SIG-M5 treated with dmso at 0.1 percent for 504 hours (cell line): ENCODE measurements at regions not wholly inside any gene's neighbourhood (a gene's known extent, or its start where the extent isn't known, plus 50 kb on each side); places are given as distances from the start of the nearest gene placed in this dataset.

ENCODE experiments used
- DNase-seq: peaks from one replicate; lab custom pipeline; 2025; ENCODE audit not compliant: unreplicated experiment; lab: John Stamatoyannopoulos, UW

GRCh38 chr12:41936333-41936732 is 208.3 kb downstream of the GXYLT1 start:
- no peak for DNase-seq

- DNase-seq: no peak
Observed at GRCh38 chr12:41935911-41936310, 208.8 kb downstream of the GXYLT1 start.

- peak; percentile 88 for DNase-seq
Observed at GRCh38 chr12:41932470-41932991, 212.1 kb downstream of the GXYLT1 start.

GRCh38 chr12:41930866-41931437 is 213.7 kb downstream of the GXYLT1 start:
- no peak for DNase-seq

GRCh38 chr12:41924111-41924510 is 220.6 kb downstream of the GXYLT1 start:
- DNase-seq: no peak

- DNase-seq: no peak
Observed at GRCh38 chr12:41923351-41923750, 221.3 kb downstream of the GXYLT1 start.

- no peak for DNase-seq
Observed at GRCh38 chr12:41920355-41920754, 224.3 kb downstream of the GXYLT1 start.

GRCh38 chr12:41919526-41920261 is 225.0 kb downstream of the GXYLT1 start:
- DNase-seq: no peak

GRCh38 chr12:41919048-41919447 is 225.6 kb downstream of the GXYLT1 start:
- DNase-seq: no peak

- no peak for DNase-seq
Observed at GRCh38 chr12:41917938-41918341, 226.7 kb downstream of the GXYLT1 start.

- no peak for DNase-seq
Observed at GRCh38 chr12:41917181-41917580, 227.5 kb downstream of the GXYLT1 start.

- DNase-seq: no peak
Observed at GRCh38 chr12:41910578-41911320, 233.9 kb downstream of the GXYLT1 start.

GRCh38 chr12:41908206-41908605 is 236.5 kb downstream of the GXYLT1 start:
- DNase-seq: no peak

- DNase-seq: no peak
Observed at GRCh38 chr12:41907550-41907949, 237.1 kb downstream of the GXYLT1 start.

- no peak for DNase-seq
Observed at GRCh38 chr12:41907021-41907420, 237.7 kb downstream of the GXYLT1 start.

GRCh38 chr12:41905759-41906297 is 238.8 kb downstream of the GXYLT1 start:
- no peak for DNase-seq

GRCh38 chr12:41905073-41905758 is 239.5 kb downstream of the GXYLT1 start:
- no peak for DNase-seq

GRCh38 chr12:41904041-41904440 is 240.6 kb downstream of the GXYLT1 start:
- DNase-seq: no peak

- DNase-seq: no peak
Observed at GRCh38 chr12:41903014-41903708, 241.5 kb downstream of the GXYLT1 start.

- DNase-seq: no peak
Observed at GRCh38 chr12:41899577-41899976, 245.1 kb downstream of the GXYLT1 start.
